Left lung (tissue), 4 donors: ENCODE measurements at regions not wholly inside any gene's neighbourhood (a gene's known extent, or its start where the extent isn't known, plus 50 kb on each side); places are given as distances from the start of the nearest gene placed in this dataset.

Experiments
- ATAC-seq: fragments of 200-7000 bp; cut with Tn5 transposase; one replicate; pipeline ENCODE4 v1.9.1; 2020; ENCODE audit warnings: moderate library complexity
- DNase-seq, 4 donors: peaks; one replicate each; pipeline ENCODE4 v3.0.0-alpha.2; 2013 to 2020
- H3K27ac ChIP-seq, 2 donors: fragments of 200-600 bp; sonication (generic) in 1 of 2; one replicate each; pipeline versions ENCODE4 v1.5.0 to v1.8.0; 2020 to 2021
- H3K27me3 ChIP-seq, 2 donors: fragments of 200-600 bp; sonication (generic) in 1 of 2; one replicate each; pipeline versions ENCODE4 v1.5.0 to v1.8.0; 2020 to 2021
- H3K36me3 ChIP-seq, 2 donors: fragments of 200-600 bp; sonication (generic) in 1 of 2; one replicate each; pipeline versions ENCODE4 v1.5.0 to v1.8.0; 2020 to 2021
- H3K4me1 ChIP-seq, 2 donors: fragments of 200-600 bp; one replicate each; pipeline ENCODE4 v1.8.0; 2021
- H3K4me3 ChIP-seq, 2 donors: fragments of 200-600 bp; sonication (generic) in 1 of 2; one replicate each; pipeline versions ENCODE4 v1.5.0 to v1.8.0; 2020 to 2021; ENCODE audit warnings: mild to moderate bottlenecking in 1 of 2
- H3K9me3 ChIP-seq, 2 donors: fragments of 200-600 bp; sonication (generic) in 1 of 2; one replicate each; pipeline versions ENCODE4 v1.5.0 to v1.8.0; 2020 to 2021
- intact Hi-C, 2 donors: fragments of 100-400 bp; cut with DNase I; formaldehyde crosslinking; loops; one replicate each; pipeline versions ENCODE4 v1.11.2 to v1.14.2; 2022
- TF ChIP-seq, protein P1 (sequence below), 2 donors: fragments of 200-600 bp; sonication (generic) in 1 of 2; IDR thresholded peaks; one replicate each; pipeline versions ENCODE4 v1.5.0 to v1.8.0; 2021; ENCODE audit warnings: antibody characterized with exemption in 2 of 2
- donor health status: DM: no; HTN: yes; CAD: no.
- donor health status: DM: no; HTN: no; CAD: no.

DNA sequence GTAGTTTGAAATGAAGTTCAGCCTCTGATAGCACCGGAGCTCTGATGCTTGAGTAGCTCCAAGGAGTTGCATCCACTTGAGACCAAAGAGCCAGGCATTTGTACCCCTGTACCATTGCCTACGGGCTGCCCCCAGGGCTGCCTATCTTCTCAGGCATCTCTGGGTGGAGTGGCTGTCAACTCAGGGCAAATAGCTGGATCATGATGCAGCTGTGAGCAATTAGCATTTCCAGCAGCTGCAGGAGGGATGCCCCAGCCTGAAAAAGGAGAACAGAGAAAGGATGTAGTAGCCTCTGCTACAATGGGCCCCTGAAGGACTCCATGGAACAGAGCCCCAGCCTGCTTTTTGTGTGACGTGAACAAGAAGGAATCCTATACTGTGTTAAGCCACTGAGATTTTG lies 492.6 kb downstream of the BCOR start:
- Histone ChIP-seq H3K36me3 (no peaks in the 10 kb centered on the region), H3K27ac (no peak overlapping the region), H3K4me3 (no peak overlapping the region), H3K4me1 (no peaks in the 10 kb centered on the region), H3K9me3 (no peaks in the 10 kb centered on the region), H3K27me3 (no peaks in the 10 kb centered on the region)
- intact Hi-C loops = no loop called here
- TF ChIP-seq, protein P1, sequence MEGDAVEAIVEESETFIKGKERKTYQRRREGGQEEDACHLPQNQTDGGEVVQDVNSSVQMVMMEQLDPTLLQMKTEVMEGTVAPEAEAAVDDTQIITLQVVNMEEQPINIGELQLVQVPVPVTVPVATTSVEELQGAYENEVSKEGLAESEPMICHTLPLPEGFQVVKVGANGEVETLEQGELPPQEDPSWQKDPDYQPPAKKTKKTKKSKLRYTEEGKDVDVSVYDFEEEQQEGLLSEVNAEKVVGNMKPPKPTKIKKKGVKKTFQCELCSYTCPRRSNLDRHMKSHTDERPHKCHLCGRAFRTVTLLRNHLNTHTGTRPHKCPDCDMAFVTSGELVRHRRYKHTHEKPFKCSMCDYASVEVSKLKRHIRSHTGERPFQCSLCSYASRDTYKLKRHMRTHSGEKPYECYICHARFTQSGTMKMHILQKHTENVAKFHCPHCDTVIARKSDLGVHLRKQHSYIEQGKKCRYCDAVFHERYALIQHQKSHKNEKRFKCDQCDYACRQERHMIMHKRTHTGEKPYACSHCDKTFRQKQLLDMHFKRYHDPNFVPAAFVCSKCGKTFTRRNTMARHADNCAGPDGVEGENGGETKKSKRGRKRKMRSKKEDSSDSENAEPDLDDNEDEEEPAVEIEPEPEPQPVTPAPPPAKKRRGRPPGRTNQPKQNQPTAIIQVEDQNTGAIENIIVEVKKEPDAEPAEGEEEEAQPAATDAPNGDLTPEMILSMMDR (IDR thresholded peaks at IDR 0.05) = no peak
- DNase-seq (no peak), ATAC-seq (no peak)

DNA sequence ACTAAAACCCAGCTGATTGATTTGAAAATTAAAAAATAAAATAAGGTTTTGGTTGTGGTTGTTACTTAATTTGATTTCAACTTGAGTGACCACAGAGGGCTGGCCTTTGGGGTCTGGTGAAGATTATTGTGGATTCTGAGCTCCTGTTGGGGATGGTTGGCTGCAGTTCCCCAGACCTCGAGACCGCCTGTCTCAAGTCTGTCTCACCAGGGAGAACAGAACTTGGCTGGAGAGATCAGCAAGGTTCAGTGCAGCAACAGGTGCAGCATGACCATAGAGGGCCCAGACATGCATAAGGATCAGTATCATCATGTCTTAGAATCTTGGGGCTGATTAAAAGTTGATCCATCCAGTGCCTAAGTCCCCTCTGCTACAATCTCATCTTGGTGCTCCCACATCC lies 491.9 kb downstream of the BCOR start:
- TF ChIP-seq, protein P1 (IDR thresholded peaks at IDR 0.05) = no peak
- intact Hi-C loops = no loop called here
- Histone ChIP-seq H3K4me1 (no peaks in the 10 kb centered on the region), H3K4me3 (no peak overlapping the region), H3K27ac (no peak overlapping the region), H3K36me3 (no peaks in the 10 kb centered on the region), H3K27me3 (no peaks in the 10 kb centered on the region), H3K9me3 (no peaks in the 10 kb centered on the region)
- DNase-seq = no peak
- ATAC-seq = no peak

DNA sequence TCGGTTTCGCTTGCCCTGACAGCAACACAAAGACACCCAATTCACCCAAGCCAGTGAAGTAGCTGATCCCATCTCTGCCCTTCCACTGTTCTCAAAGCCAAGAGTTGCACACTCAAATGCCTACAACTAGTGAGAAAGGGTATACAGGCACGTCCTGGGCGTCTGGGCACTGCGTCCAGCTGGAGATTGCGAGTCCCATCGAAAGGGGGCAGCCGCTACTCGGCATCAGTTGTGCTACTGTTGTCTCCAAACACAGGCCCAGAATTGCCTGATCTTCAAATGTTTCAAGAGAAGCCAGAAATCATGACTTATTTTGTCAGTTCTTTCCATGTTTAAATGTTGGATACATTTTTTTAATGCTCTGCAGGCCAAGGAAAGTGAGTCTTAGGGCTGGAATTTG lies 487.8 kb downstream of the BCOR start:
- intact Hi-C loops = no loop called here
- peaks cover 7 to 27% of the 10 kb centered on the region in 2 donors for H3K27me3 ChIP-seq
- TF ChIP-seq, protein P1 (IDR thresholded peaks at IDR 0.05) = no peak
- peaks cover 0 to 7% of the 10 kb centered on the region in 2 donors for H3K4me1 ChIP-seq
- no peaks in the 10 kb centered on the region for H3K36me3 ChIP-seq
- no peaks in the 10 kb centered on the region for H3K9me3 ChIP-seq
- H3K4me3 ChIP-seq = no peak overlapping the region
- DNase-seq (no peak), ATAC-seq (no peak)
- H3K27ac ChIP-seq = no peak overlapping the region

DNA sequence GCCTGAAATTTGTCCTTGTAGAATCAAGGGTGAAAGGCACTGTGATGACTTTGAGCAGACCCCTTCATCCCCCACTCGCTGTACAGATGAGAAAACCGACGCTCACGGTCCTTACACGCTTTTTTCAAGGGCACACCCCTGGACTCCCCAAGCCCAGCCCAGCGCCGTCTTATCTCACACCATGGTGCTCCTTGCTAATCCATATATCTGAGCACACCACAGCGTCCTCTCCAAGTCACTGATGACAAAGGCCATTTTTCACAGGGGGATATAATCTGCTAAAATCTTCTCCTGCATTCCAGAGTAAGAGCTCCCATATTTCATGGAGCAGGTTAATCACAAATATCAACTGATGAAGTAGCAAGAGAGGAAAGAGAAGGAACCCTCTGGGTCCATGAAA lies 486.3 kb downstream of the BCOR start:
- H3K27ac ChIP-seq = no peak overlapping the region
- H3K4me3 ChIP-seq = no peak overlapping the region
- DNase-seq = no peak
- no peaks in the 10 kb centered on the region for H3K9me3 ChIP-seq
- no peak for ATAC-seq
- TF ChIP-seq, protein P1 (IDR thresholded peaks at IDR 0.05) = no peak
- H3K36me3 ChIP-seq = no peaks in the 10 kb centered on the region
- H3K27me3 ChIP-seq = peaks cover 7 to 28% of the 10 kb centered on the region in 2 donors
- intact Hi-C loops = no loop called here
- peaks cover 0 to 7% of the 10 kb centered on the region in 2 donors for H3K4me1 ChIP-seq

DNA sequence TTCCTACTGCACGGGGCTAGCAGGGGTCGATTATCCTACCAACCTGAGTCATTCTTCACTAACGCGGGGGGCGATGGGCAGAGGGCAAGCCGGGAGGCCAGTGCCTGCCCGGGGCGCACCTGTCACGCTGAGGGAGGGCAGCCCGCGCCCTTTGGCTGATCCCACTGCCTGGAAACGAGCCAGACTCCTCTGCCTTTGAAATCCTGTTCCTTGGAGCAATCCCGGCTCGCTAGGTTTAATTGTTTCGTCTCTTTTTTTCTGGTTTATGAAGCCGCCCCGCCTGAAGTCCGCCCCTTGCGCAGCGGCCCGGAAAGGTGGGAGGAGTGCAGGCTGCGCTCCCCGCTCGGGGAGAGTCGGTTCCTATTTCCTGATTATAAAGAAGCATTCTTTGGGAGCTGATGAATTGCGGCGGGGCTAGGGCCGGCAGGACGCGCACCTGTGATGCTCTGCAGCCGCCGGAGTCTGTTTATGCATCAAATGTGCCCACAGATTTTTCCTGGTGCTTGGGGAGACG lies 484.2 kb downstream of the BCOR start:
- Histone ChIP-seq H3K27ac (peak overlapping the region in 1 of 2 donors; percentile 37), H3K36me3 (no peaks in the 10 kb centered on the region), H3K27me3 (peaks cover 7 to 28% of the 10 kb centered on the region in 2 donors), H3K4me1 (peaks cover 0 to 7% of the 10 kb centered on the region in 2 donors), H3K4me3 (peak overlapping the region in 1 of 2 donors; percentile 17), H3K9me3 (no peaks in the 10 kb centered on the region)
- ATAC-seq = peak; percentile 57
- intact Hi-C loops = no loop called here
- TF ChIP-seq, protein P1 (IDR thresholded peaks at IDR 0.05) = no peak
- peak in 1 of 4 donors; percentile 35 for DNase-seq
